Mesenchymal stem cell (in vitro differentiated cells and primary cell): ENCODE measurements at regions not wholly inside any gene's neighbourhood (a gene's known extent, or its start where the extent isn't known, plus 50 kb on each side); places are given as distances from the start of the nearest gene placed in this dataset.

ENCODE experiments used
- DNase-seq: peaks from one replicate; pipeline ENCODE4 v3.0.0-alpha.2; 2013
- H2AFZ ChIP-seq: one replicate; pipeline ENCODE4 v1.6.1; 2013; ENCODE audit warnings: low read depth, mild to moderate bottlenecking, control low read depth, inconsistent platforms, low read length, moderate library complexity
- H2AK5ac ChIP-seq: 2 replicates; pipeline ENCODE4 v1.6.1; 2013; ENCODE audit warnings: low read length, moderate library complexity, mild to moderate bottlenecking, inconsistent platforms; ENCODE audit not compliant: severe bottlenecking
- H2BK120ac ChIP-seq: one replicate; pipeline ENCODE4 v1.6.1; 2013; ENCODE audit warnings: low read depth, mild to moderate bottlenecking, inconsistent platforms, low read length, moderate library complexity
- H2BK12ac ChIP-seq, 2 experiments: one replicate each; pipeline ENCODE4 v1.6.1; 2013; ENCODE audit warnings: inconsistent platforms in 2 of 2, low read length in 2 of 2, mild to moderate bottlenecking in 2 of 2, moderate library complexity in 2 of 2, control low read depth in 1 of 2
- H2BK15ac ChIP-seq: one replicate; pipeline ENCODE4 v1.6.1; 2013; ENCODE audit warnings: mild to moderate bottlenecking, low read depth, inconsistent platforms; ENCODE audit not compliant: poor library complexity, severe bottlenecking
- H2BK5ac ChIP-seq: 2 replicates; pipeline ENCODE4 v1.6.1; 2013; ENCODE audit warnings: low read depth, mild to moderate bottlenecking, low read length, control low read depth, inconsistent platforms; ENCODE audit not compliant: poor library complexity, severe bottlenecking
- H3K14ac ChIP-seq, 2 experiments: one replicate each; pipeline ENCODE4 v1.6.1; 2013; ENCODE audit warnings: inconsistent platforms in 2 of 2, low read length in 2 of 2, control low read depth in 1 of 2, mild to moderate bottlenecking in 1 of 2, moderate library complexity in 1 of 2
- H3K18ac ChIP-seq, 2 experiments: one replicate each; pipeline ENCODE4 v1.6.1; 2013; ENCODE audit warnings: inconsistent platforms in 2 of 2, low read length in 2 of 2, control low read depth in 1 of 2, low read depth in 1 of 2, mild to moderate bottlenecking in 1 of 2
- H3K23ac ChIP-seq, 2 experiments: one replicate each; pipeline ENCODE4 v1.6.1; 2013; ENCODE audit warnings: inconsistent platforms in 2 of 2, low read length in 2 of 2, mild to moderate bottlenecking in 2 of 2, moderate library complexity in 2 of 2, control low read depth in 1 of 2
- H3K27ac ChIP-seq: 2 replicates; pipeline ENCODE4 v1.5.1; 2013; ENCODE audit warnings: mild to moderate bottlenecking, moderate library complexity, low read length, control low read depth, inconsistent platforms; ENCODE audit not compliant: poor library complexity, severe bottlenecking
- H3K27me3 ChIP-seq, 2 experiments: 2 replicates each; pipeline versions ENCODE4 v1.6.1 to v1.7.0; 2013; ENCODE audit warnings: low read length in 2 of 2, mild to moderate bottlenecking in 2 of 2, moderate library complexity in 2 of 2, control low read depth in 1 of 2, inconsistent platforms in 1 of 2; ENCODE audit not compliant: control insufficient read depth in 1 of 2, insufficient read depth in 1 of 2
- H3K36me3 ChIP-seq, 2 experiments: 2 replicates each; pipeline versions ENCODE4 v1.6.1 to v1.7.0; 2013; ENCODE audit warnings: low read length in 2 of 2, control low read depth in 1 of 2, inconsistent platforms in 1 of 2, low read depth in 1 of 2, mild to moderate bottlenecking in 1 of 2; ENCODE audit not compliant: insufficient read depth in 2 of 2, control insufficient read depth in 1 of 2
- H3K4ac ChIP-seq, 2 experiments: one replicate each; pipeline ENCODE4 v1.6.1; 2013; ENCODE audit warnings: inconsistent platforms in 2 of 2, low read length in 2 of 2, mild to moderate bottlenecking in 2 of 2, moderate library complexity in 2 of 2, control low read depth in 1 of 2, low read depth in 1 of 2
- H3K4me1 ChIP-seq: 2 replicates; pipeline ENCODE4 v1.6.1; 2013; ENCODE audit warnings: low read depth, low read length, control low read depth; ENCODE audit not compliant: control insufficient read depth, insufficient read depth
- H3K4me2 ChIP-seq: 2 replicates; pipeline ENCODE4 v1.6.1; 2013; ENCODE audit warnings: low read length, mild to moderate bottlenecking, inconsistent platforms; ENCODE audit not compliant: poor library complexity, severe bottlenecking
- H3K4me3 ChIP-seq, 2 experiments: 2 replicates each; pipeline versions ENCODE4 v1.5.1 to v1.7.0; 2013; ENCODE audit warnings: low read length in 2 of 2, mild to moderate bottlenecking in 2 of 2, control low read depth in 1 of 2, low read depth in 1 of 2; ENCODE audit not compliant: insufficient read depth in 1 of 2
- H3K79me1 ChIP-seq: replicated peaks from 2 replicates; pipeline ENCODE4 v1.6.1; 2013; ENCODE audit warnings: mild to moderate bottlenecking, control low read depth, low read length, inconsistent platforms; ENCODE audit not compliant: poor library complexity, severe bottlenecking
- H3K9ac ChIP-seq: 2 replicates; pipeline ENCODE4 v1.7.0; 2013; ENCODE audit warnings: mild to moderate bottlenecking, low read length, moderate library complexity
- H3K9me3 ChIP-seq: 2 replicates; pipeline ENCODE4 v1.7.0; 2013; ENCODE audit warnings: mild to moderate bottlenecking, low read length; ENCODE audit not compliant: control insufficient read depth
- H4K8ac ChIP-seq: one replicate; pipeline ENCODE4 v1.6.1; 2013; ENCODE audit warnings: inconsistent platforms, mild to moderate bottlenecking, low read length, moderate library complexity
- H4K91ac ChIP-seq: one replicate; pipeline ENCODE4 v1.6.1; 2013; ENCODE audit warnings: mild to moderate bottlenecking, low read length, inconsistent platforms
- WGBS: methylation state at CpG from one replicate; pipeline ENCODE4 v1.1.7; 2013; ENCODE audit warnings: mixed read lengths; 5-methylcytosine and 5-hydroxymethylcytosine counted together

GRCh38 chr5:135279328-135279727, 119.7 kb downstream of the MACROH2A1 start:
- Histone ChIP-seq H3K18ac (no peak overlapping the region), H2BK12ac (no peak overlapping the region), H3K36me3 (no peaks in the 10 kb centered on the region), H3K14ac (no peak overlapping the region), H3K4ac (no peak overlapping the region), H2AFZ (no peak overlapping the region), H2BK120ac (no peak overlapping the region), H3K4me3 (no peak overlapping the region), H3K4me1 (no peaks in the 10 kb centered on the region), H3K27ac (no peak overlapping the region), H3K27me3 (no peaks in the 10 kb centered on the region), H3K9ac (no peak overlapping the region), H2BK5ac (no peak overlapping the region), H3K4me2 (no peak overlapping the region), H3K9me3 (no peaks in the 10 kb centered on the region), H3K79me1 (no peaks in the 10 kb centered on the region), H4K91ac (no peak overlapping the region), H2BK15ac (no peak overlapping the region), H4K8ac (no peak overlapping the region), H2AK5ac (no peak overlapping the region), H3K23ac (no peak overlapping the region)
- no peak for DNase-seq
- WGBS: 64% methylated on average over 3 of the region's 4 CpGs

GRCh38 chr5:135276151-135276550, 122.9 kb downstream of the MACROH2A1 start:
- no peak overlapping the region for H3K27ac ChIP-seq
- DNase-seq: no peak
- no peak overlapping the region for H3K4me2 ChIP-seq
- H3K4me1 ChIP-seq: peaks cover 2% of the 10 kb centered on the region
- no peak overlapping the region for H3K4ac ChIP-seq
- no peak overlapping the region for H2AFZ ChIP-seq
- H2BK15ac ChIP-seq: no peak overlapping the region
- no peak overlapping the region for H4K91ac ChIP-seq
- H2BK5ac ChIP-seq: no peak overlapping the region
- H3K36me3 ChIP-seq: no peaks in the 10 kb centered on the region
- peak overlapping the region in 1 of 2 experiments; percentile 42 for H2BK12ac ChIP-seq
- no peak overlapping the region for H3K14ac ChIP-seq
- H3K4me3 ChIP-seq: no peak overlapping the region
- no peak overlapping the region for H3K9ac ChIP-seq
- no peaks in the 10 kb centered on the region for H3K79me1 ChIP-seq
- no peak overlapping the region for H4K8ac ChIP-seq
- no peak overlapping the region for H2BK120ac ChIP-seq
- H3K27me3 ChIP-seq: no peaks in the 10 kb centered on the region
- H3K23ac ChIP-seq: no peak overlapping the region
- WGBS: 71% methylated on average over 6 of the region's 6 CpGs
- no peak overlapping the region for H3K18ac ChIP-seq
- H2AK5ac ChIP-seq: no peak overlapping the region
- H3K9me3 ChIP-seq: no peaks in the 10 kb centered on the region

- no peak overlapping the region for H2BK5ac ChIP-seq
- H3K9ac ChIP-seq: no peak overlapping the region
- no peaks in the 10 kb centered on the region for H3K36me3 ChIP-seq
- H2AFZ ChIP-seq: no peak overlapping the region
- H3K27ac ChIP-seq: no peak overlapping the region
- no peak overlapping the region for H3K23ac ChIP-seq
- H3K4me2 ChIP-seq: no peak overlapping the region
- H2BK12ac ChIP-seq: no peak overlapping the region
- H4K91ac ChIP-seq: peak overlapping the region; percentile 54
- DNase-seq: no peak
- no peak overlapping the region for H2BK15ac ChIP-seq
- 97% methylated on average over 2 of the region's 2 CpGs for WGBS
- H4K8ac ChIP-seq: no peak overlapping the region
- H3K18ac ChIP-seq: no peak overlapping the region
- no peak overlapping the region for H3K4me3 ChIP-seq
- H2BK120ac ChIP-seq: no peak overlapping the region
- peaks cover 9% of the 10 kb centered on the region for H3K4me1 ChIP-seq
- no peak overlapping the region for H3K14ac ChIP-seq
- H3K9me3 ChIP-seq: no peaks in the 10 kb centered on the region
- no peaks in the 10 kb centered on the region for H3K79me1 ChIP-seq
- no peak overlapping the region for H3K4ac ChIP-seq
- H2AK5ac ChIP-seq: no peak overlapping the region
- H3K27me3 ChIP-seq: no peaks in the 10 kb centered on the region
Measured at GRCh38 chr5:135273212-135273611, 125.8 kb downstream of the MACROH2A1 start.

GRCh38 chr5:135272311-135272805, 126.7 kb downstream of the MACROH2A1 start:
- H3K27me3 ChIP-seq: no peaks in the 10 kb centered on the region
- no peak overlapping the region for H3K4me3 ChIP-seq
- peak overlapping the region in 1 of 2 experiments; percentile 23 for H2BK12ac ChIP-seq
- WGBS: 92% methylated on average over 3 of the region's 11 CpGs
- H3K27ac ChIP-seq: no peak overlapping the region
- H3K14ac ChIP-seq: peak overlapping the region in 1 of 2 experiments; percentile 57
- H3K18ac ChIP-seq: peak overlapping the region in 1 of 2 experiments; percentile 61
- H3K36me3 ChIP-seq: no peaks in the 10 kb centered on the region
- no peak overlapping the region for H2AFZ ChIP-seq
- no peak overlapping the region for H2BK120ac ChIP-seq
- no peak overlapping the region for H2AK5ac ChIP-seq
- H4K91ac ChIP-seq: no peak overlapping the region
- DNase-seq: no peak
- no peak overlapping the region for H3K23ac ChIP-seq
- H3K9me3 ChIP-seq: no peaks in the 10 kb centered on the region
- no peak overlapping the region for H2BK15ac ChIP-seq
- H3K79me1 ChIP-seq: no peaks in the 10 kb centered on the region
- H3K4me2 ChIP-seq: no peak overlapping the region
- H3K4ac ChIP-seq: peak overlapping the region in 1 of 2 experiments; percentile 62
- H4K8ac ChIP-seq: no peak overlapping the region
- H2BK5ac ChIP-seq: no peak overlapping the region
- H3K9ac ChIP-seq: no peak overlapping the region
- peaks cover 9% of the 10 kb centered on the region for H3K4me1 ChIP-seq
